ENCODE measurements at regions not wholly inside any gene's neighbourhood (a gene's known extent, or its start where the extent isn't known, plus 50 kb on each side); places are given as distances from the start of the nearest gene placed in this dataset.
"Not testable (repeated sequence)": the region's sequence is repeated elsewhere in the genome, so short reads cannot be mapped to it uniquely, and the experiment has no call there.

DNA sequence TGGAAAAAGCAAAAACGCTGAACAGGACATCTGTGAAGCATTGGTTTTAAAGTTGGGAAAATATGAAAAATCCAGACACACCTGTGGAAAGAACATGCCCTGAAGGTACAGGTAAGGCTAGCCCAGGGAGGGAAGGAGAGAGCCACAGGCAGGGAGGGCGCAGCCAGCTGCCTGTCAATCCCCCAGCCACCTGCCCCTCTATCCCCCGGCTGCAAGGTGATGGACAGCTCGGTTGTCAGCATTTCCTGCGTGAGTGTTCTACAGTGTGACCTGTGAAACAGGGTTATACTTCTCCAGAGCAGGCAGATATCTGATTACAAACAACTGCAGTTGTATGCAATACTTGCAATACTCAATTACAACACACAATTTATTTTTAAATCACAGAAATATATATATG is 358.1 kb downstream of the SMOC2 start:
- Mint-ChIP-seq H3K27me3 (peaks cover 30% of the 10 kb centered on the region), H3K4me1 (ENCODE audit: low read depth) (no peaks in the 10 kb centered on the region), H3K4me3 (no peak overlapping the region), H3K36me3 (ENCODE audit: low read depth) (no peaks in the 10 kb centered on the region), H3K9me3 (no peaks in the 10 kb centered on the region), H3K27ac (no peak overlapping the region)
- no peaks in the 10 kb centered on the region for H3K4me1 ChIP-seq (ENCODE audit: insufficient read depth, low read length)
- ATAC-seq (ENCODE audit: poor library complexity) (no peak), DNase-seq (no peak)
- CTCF ChIA-PET: no interaction called here
- peaks cover 0 to 16% of the 10 kb centered on the region in 2 experiments for H3K9me3 ChIP-seq (ENCODE audit: control insufficient read depth in 1 of 2, insufficient read depth in 1 of 2, low read length in 2 of 2)
- H3K36me3 ChIP-seq (ENCODE audit: insufficient read depth, low read length): no peaks in the 10 kb centered on the region
- POLR2A ChIA-PET: no interaction called here
- intact Hi-C loops (cut with DNase I, micrococcal nuclease): no loop called here
- peaks cover 0 to 3% of the 10 kb centered on the region in 2 experiments for H3K27me3 ChIP-seq (ENCODE audit: control insufficient read depth in 1 of 2, insufficient read depth in 2 of 2, low read length in 2 of 2)
- no peak overlapping the region for H3K4me3 ChIP-seq (ENCODE audit: low read length)
- TF ChIP-seq, protein P1, sequence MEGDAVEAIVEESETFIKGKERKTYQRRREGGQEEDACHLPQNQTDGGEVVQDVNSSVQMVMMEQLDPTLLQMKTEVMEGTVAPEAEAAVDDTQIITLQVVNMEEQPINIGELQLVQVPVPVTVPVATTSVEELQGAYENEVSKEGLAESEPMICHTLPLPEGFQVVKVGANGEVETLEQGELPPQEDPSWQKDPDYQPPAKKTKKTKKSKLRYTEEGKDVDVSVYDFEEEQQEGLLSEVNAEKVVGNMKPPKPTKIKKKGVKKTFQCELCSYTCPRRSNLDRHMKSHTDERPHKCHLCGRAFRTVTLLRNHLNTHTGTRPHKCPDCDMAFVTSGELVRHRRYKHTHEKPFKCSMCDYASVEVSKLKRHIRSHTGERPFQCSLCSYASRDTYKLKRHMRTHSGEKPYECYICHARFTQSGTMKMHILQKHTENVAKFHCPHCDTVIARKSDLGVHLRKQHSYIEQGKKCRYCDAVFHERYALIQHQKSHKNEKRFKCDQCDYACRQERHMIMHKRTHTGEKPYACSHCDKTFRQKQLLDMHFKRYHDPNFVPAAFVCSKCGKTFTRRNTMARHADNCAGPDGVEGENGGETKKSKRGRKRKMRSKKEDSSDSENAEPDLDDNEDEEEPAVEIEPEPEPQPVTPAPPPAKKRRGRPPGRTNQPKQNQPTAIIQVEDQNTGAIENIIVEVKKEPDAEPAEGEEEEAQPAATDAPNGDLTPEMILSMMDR (IDR thresholded peaks at IDR 0.05): no peak
- H3K27ac ChIP-seq (ENCODE audit: low read depth in 1 of 2, low read length in 2 of 2): no peak overlapping the region

DNA sequence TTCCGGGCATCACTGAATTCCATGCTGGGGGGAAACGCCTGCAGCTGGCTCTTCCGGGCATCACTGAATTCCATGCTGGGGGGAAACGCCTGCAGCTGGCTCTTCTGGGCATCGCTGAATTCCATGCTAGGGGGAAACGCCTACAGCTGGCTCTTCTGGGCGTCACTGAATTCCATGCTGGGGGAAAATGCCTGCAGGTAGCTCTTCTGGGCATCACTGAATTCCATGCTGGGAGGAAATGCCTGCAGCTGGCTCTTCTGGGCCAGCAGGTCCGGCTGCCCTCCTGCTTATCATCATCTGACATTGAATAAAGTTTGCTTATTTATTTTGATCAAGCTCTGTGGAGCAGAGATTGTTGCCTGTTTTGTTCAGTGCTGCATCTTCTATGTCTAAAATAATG is 355.1 kb downstream of the SMOC2 start:
- H3K27ac Mint-ChIP-seq: no peak overlapping the region
- Histone ChIP-seq H3K36me3 (ENCODE audit: insufficient read depth, low read length) (no peaks in the 10 kb centered on the region), H3K27ac (ENCODE audit: low read depth in 1 of 2, low read length in 2 of 2) (no peak overlapping the region), H3K4me1 (ENCODE audit: insufficient read depth, low read length) (no peaks in the 10 kb centered on the region), H3K4me3 (ENCODE audit: low read length) (no peak overlapping the region), H3K9me3 (ENCODE audit: control insufficient read depth in 1 of 2, insufficient read depth in 1 of 2, low read length in 2 of 2) (peaks cover 0 to 10% of the 10 kb centered on the region in 2 experiments), H3K27me3 (ENCODE audit: control insufficient read depth in 1 of 2, insufficient read depth in 2 of 2, low read length in 2 of 2) (peaks cover 0 to 3% of the 10 kb centered on the region in 2 experiments)
- DNase-seq: no peak
- intact Hi-C loops (cut with DNase I, micrococcal nuclease): no loop called here
- ChIA-PET POLR2A (no interaction called here), CTCF (no interaction called here)
- H3K4me3 Mint-ChIP-seq: no peak overlapping the region
- no peaks in the 10 kb centered on the region for H3K9me3 Mint-ChIP-seq
- peaks cover 24% of the 10 kb centered on the region for H3K27me3 Mint-ChIP-seq
- no peaks in the 10 kb centered on the region for H3K4me1 Mint-ChIP-seq (ENCODE audit: low read depth)
- ATAC-seq (ENCODE audit: poor library complexity): no peak
- H3K36me3 Mint-ChIP-seq (ENCODE audit: low read depth): no peaks in the 10 kb centered on the region
- TF ChIP-seq, protein P1 (IDR thresholded peaks at IDR 0.05): no peak

DNA sequence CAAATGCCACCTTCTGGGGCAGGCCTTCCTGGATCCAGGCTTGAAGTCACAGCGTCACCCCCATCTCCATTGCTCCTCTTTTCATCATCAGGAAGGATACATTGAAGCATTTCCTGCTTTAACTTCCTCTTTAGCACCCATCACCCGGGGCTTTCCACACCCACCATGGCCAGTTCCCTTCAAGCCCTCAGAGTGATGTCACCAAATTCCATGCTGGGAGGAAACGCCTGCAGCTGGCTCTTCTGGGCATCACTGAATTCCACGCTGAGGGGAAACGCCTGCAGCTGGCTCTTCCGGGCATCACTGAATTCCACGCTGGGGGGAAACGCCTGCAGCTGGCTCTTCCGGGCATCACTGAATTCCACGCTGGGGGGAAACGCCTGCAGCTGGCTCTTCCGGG is 354.6 kb downstream of the SMOC2 start:
- ATAC-seq (ENCODE audit: poor library complexity); H3K4me3 ChIP-seq (ENCODE audit: low read length); H3K36me3 ChIP-seq (ENCODE audit: insufficient read depth, low read length); H3K4me1 Mint-ChIP-seq (ENCODE audit: low read depth); H3K9me3 Mint-ChIP-seq; H3K4me1 ChIP-seq (ENCODE audit: insufficient read depth, low read length); H3K36me3 Mint-ChIP-seq (ENCODE audit: low read depth); H3K27ac ChIP-seq (ENCODE audit: low read depth in 1 of 2, low read length in 2 of 2); CTCF ChIA-PET; DNase-seq; H3K27ac Mint-ChIP-seq; H3K4me3 Mint-ChIP-seq; H3K9me3 ChIP-seq (ENCODE audit: control insufficient read depth in 1 of 2, insufficient read depth in 1 of 2, low read length in 2 of 2); H3K27me3 ChIP-seq (ENCODE audit: control insufficient read depth in 1 of 2, insufficient read depth in 2 of 2, low read length in 2 of 2); intact Hi-C loops (cut with DNase I, micrococcal nuclease); POLR2A ChIA-PET: not testable (repeated sequence)
- H3K27me3 Mint-ChIP-seq: peaks cover 22% of the 10 kb centered on the region

DNA sequence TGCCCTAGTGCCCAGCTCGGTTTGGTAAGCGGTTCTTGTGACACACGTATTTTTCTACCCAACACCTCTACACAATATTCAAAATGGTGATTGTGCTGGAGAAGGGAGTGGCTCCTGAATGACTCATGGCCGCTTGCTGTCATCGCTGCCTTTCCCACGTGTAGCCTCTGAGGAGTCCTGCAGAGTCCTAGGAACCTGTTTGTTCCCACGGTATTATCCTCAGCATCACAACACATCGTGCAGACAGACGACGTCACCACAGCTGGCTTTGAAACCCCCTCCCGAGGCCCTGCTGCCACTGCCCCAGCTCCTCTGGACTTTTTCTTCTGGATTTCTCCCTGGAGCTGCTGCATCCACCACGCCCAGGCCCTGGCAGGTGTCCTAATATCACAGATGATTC is 353.5 kb downstream of the SMOC2 start:
- no peak overlapping the region for H3K4me3 Mint-ChIP-seq
- H3K4me1 Mint-ChIP-seq (ENCODE audit: low read depth): no peaks in the 10 kb centered on the region
- ChIA-PET POLR2A (no interaction called here), CTCF (no interaction called here)
- no peak overlapping the region for H3K27ac Mint-ChIP-seq
- no peaks in the 10 kb centered on the region for H3K36me3 Mint-ChIP-seq (ENCODE audit: low read depth)
- Histone ChIP-seq H3K36me3 (ENCODE audit: insufficient read depth, low read length) (no peaks in the 10 kb centered on the region), H3K4me1 (ENCODE audit: insufficient read depth, low read length) (no peaks in the 10 kb centered on the region), H3K27me3 (ENCODE audit: control insufficient read depth in 1 of 2, insufficient read depth in 2 of 2, low read length in 2 of 2) (peaks cover 0 to 3% of the 10 kb centered on the region in 2 experiments), H3K4me3 (ENCODE audit: low read length) (no peak overlapping the region), H3K9me3 (ENCODE audit: control insufficient read depth in 1 of 2, insufficient read depth in 1 of 2, low read length in 2 of 2) (peaks cover 0 to 10% of the 10 kb centered on the region in 2 experiments), H3K27ac (ENCODE audit: low read depth in 1 of 2, low read length in 2 of 2) (no peak overlapping the region)
- H3K9me3 Mint-ChIP-seq: no peaks in the 10 kb centered on the region
- DNase-seq (no peak), ATAC-seq (ENCODE audit: poor library complexity) (no peak)
- TF ChIP-seq, protein P1 (IDR thresholded peaks at IDR 0.05): no peak
- intact Hi-C loops (cut with DNase I, micrococcal nuclease): no loop called here
- H3K27me3 Mint-ChIP-seq: peaks cover 22% of the 10 kb centered on the region
